ENCODE measurements at regions not wholly inside any gene's neighbourhood (a gene's known extent, or its start where the extent isn't known, plus 50 kb on each side); places are given as distances from the start of the nearest gene placed in this dataset.

- Mint-ChIP-seq H3K27me3 (ENCODE audit: low read depth) (no peaks in the 10 kb centered on the region), H3K9me3 (ENCODE audit: low read depth) (peaks cover 4% of the 10 kb centered on the region), H3K36me3 (ENCODE audit: low read depth) (no peaks in the 10 kb centered on the region), H3K4me3 (ENCODE audit: unreplicated experiment) (no peak overlapping the region), H3K4me1 (ENCODE audit: low read depth) (no peaks in the 10 kb centered on the region), H3K27ac (ENCODE audit: unreplicated experiment) (no peak overlapping the region)
- no peak for DNase-seq (ENCODE audit: low spot score)
- TF ChIP-seq CTCF (IDR thresholded peaks at IDR 0.05) = no peak
Observed at GRCh38 chr9:99578666-99579065, 243.0 kb upstream of the NR4A3 start.

GRCh38 chr9:99579964-99580363 lies 241.7 kb upstream of the NR4A3 start:
- no peak for TF ChIP-seq CTCF (IDR thresholded peaks at IDR 0.05)
- Mint-ChIP-seq H3K27ac (ENCODE audit: unreplicated experiment) (no peak overlapping the region), H3K4me3 (ENCODE audit: unreplicated experiment) (no peak overlapping the region), H3K27me3 (ENCODE audit: low read depth) (no peaks in the 10 kb centered on the region), H3K4me1 (ENCODE audit: low read depth) (no peaks in the 10 kb centered on the region), H3K36me3 (ENCODE audit: low read depth) (no peaks in the 10 kb centered on the region), H3K9me3 (ENCODE audit: low read depth) (peaks cover 5% of the 10 kb centered on the region)
- no peak for DNase-seq (ENCODE audit: low spot score)

- no peak overlapping the region for H3K4me3 Mint-ChIP-seq (ENCODE audit: unreplicated experiment)
- H3K4me1 Mint-ChIP-seq (ENCODE audit: low read depth) = no peaks in the 10 kb centered on the region
- H3K27ac Mint-ChIP-seq (ENCODE audit: unreplicated experiment) = no peak overlapping the region
- peaks cover 5% of the 10 kb centered on the region for H3K9me3 Mint-ChIP-seq (ENCODE audit: low read depth)
- TF ChIP-seq CTCF (IDR thresholded peaks at IDR 0.05) = no peak
- no peak for DNase-seq (ENCODE audit: low spot score)
- no peaks in the 10 kb centered on the region for H3K27me3 Mint-ChIP-seq (ENCODE audit: low read depth)
- H3K36me3 Mint-ChIP-seq (ENCODE audit: low read depth) = no peaks in the 10 kb centered on the region
Observed at GRCh38 chr9:99582814-99583213, 238.9 kb upstream of the NR4A3 start.

- peaks cover 10% of the 10 kb centered on the region for H3K9me3 Mint-ChIP-seq (ENCODE audit: low read depth)
- no peak for TF ChIP-seq CTCF (IDR thresholded peaks at IDR 0.05)
- no peaks in the 10 kb centered on the region for H3K36me3 Mint-ChIP-seq (ENCODE audit: low read depth)
- no peaks in the 10 kb centered on the region for H3K4me1 Mint-ChIP-seq (ENCODE audit: low read depth)
- H3K27me3 Mint-ChIP-seq (ENCODE audit: low read depth) = no peaks in the 10 kb centered on the region
- H3K27ac Mint-ChIP-seq (ENCODE audit: unreplicated experiment) = no peak overlapping the region
- H3K4me3 Mint-ChIP-seq (ENCODE audit: unreplicated experiment) = no peak overlapping the region
- no peak for DNase-seq (ENCODE audit: low spot score)
Observed at GRCh38 chr9:99588299-99588698, 233.4 kb upstream of the NR4A3 start.

- Mint-ChIP-seq H3K36me3 (ENCODE audit: low read depth) (no peaks in the 10 kb centered on the region), H3K27me3 (ENCODE audit: low read depth) (no peaks in the 10 kb centered on the region), H3K9me3 (ENCODE audit: low read depth) (peaks cover 5% of the 10 kb centered on the region), H3K4me1 (ENCODE audit: low read depth) (no peaks in the 10 kb centered on the region), H3K27ac (ENCODE audit: unreplicated experiment) (no peak overlapping the region), H3K4me3 (ENCODE audit: unreplicated experiment) (no peak overlapping the region)
- DNase-seq (ENCODE audit: low spot score) = no peak
- no peak for TF ChIP-seq CTCF (IDR thresholded peaks at IDR 0.05)
Observed at GRCh38 chr9:99588747-99589146, 232.9 kb upstream of the NR4A3 start.

Measured in chondrocyte (in vitro differentiated cells).